Fibroblast of lung (primary cell): ENCODE measurements at regions not wholly inside any gene's neighbourhood (a gene's known extent, or its start where the extent isn't known, plus 50 kb on each side); places are given as distances from the start of the nearest gene placed in this dataset.

Source experiments
- EZH2 ChIP-seq: IDR thresholded peaks from 2 replicates; pipeline ENCODE4 v1.5.1; 2012; ENCODE audit warnings: low read length, control low read depth, mild to moderate bottlenecking; ENCODE audit errors: missing control alignments
- TF ChIP-seq, protein P1 (sequence below), 2 donors: IDR thresholded peaks in 1 of 2; conservative IDR thresholded peaks in 1 of 2; 1 replicate in 1 of 2; 2 replicates in 1 of 2; pipeline ENCODE4 v1.5.1; 2011 to 2012; ENCODE audit warnings: low read length in 2 of 2, control low read depth in 1 of 2, inconsistent platforms in 1 of 2, low read depth in 1 of 2, mild to moderate bottlenecking in 1 of 2

DNA sequence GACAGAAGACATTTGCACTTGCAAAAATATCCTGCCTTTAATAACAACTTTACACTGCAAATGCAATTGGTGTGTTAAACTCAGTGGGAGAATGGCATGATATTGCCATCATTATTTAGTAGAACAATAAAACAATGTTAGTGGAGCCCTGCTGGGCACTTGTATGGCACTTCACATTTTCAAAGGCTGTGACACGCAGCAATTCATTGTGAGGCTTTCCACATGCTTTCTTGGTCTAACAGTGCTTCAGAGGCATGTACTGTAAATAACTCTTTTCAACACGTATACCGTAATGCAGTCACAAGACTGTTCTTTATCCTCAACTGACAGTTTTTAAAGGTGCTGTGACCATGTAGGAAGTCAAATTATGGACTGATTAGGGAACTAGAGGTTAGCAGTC lies 155.5 kb upstream of the EPB41L4A start:
- TF ChIP-seq, protein P1, sequence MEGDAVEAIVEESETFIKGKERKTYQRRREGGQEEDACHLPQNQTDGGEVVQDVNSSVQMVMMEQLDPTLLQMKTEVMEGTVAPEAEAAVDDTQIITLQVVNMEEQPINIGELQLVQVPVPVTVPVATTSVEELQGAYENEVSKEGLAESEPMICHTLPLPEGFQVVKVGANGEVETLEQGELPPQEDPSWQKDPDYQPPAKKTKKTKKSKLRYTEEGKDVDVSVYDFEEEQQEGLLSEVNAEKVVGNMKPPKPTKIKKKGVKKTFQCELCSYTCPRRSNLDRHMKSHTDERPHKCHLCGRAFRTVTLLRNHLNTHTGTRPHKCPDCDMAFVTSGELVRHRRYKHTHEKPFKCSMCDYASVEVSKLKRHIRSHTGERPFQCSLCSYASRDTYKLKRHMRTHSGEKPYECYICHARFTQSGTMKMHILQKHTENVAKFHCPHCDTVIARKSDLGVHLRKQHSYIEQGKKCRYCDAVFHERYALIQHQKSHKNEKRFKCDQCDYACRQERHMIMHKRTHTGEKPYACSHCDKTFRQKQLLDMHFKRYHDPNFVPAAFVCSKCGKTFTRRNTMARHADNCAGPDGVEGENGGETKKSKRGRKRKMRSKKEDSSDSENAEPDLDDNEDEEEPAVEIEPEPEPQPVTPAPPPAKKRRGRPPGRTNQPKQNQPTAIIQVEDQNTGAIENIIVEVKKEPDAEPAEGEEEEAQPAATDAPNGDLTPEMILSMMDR (conservative IDR thresholded peaks at IDR 0.05 in 1 of 2, IDR thresholded peaks at IDR 0.05 in 1 of 2; ENCODE audit: low read depth in 1 of 2, low read length in 2 of 2): no peak
- TF ChIP-seq EZH2: no peak
